Left kidney (tissue), 1 donor: ENCODE measurements at regions not wholly inside any gene's neighbourhood (a gene's known extent, or its start where the extent isn't known, plus 50 kb on each side); places are given as distances from the start of the nearest gene placed in this dataset.

Source experiments
- DNase-seq: peaks from one replicate; pipeline ENCODE4 v3.0.0-alpha.2; 2013

DNA sequence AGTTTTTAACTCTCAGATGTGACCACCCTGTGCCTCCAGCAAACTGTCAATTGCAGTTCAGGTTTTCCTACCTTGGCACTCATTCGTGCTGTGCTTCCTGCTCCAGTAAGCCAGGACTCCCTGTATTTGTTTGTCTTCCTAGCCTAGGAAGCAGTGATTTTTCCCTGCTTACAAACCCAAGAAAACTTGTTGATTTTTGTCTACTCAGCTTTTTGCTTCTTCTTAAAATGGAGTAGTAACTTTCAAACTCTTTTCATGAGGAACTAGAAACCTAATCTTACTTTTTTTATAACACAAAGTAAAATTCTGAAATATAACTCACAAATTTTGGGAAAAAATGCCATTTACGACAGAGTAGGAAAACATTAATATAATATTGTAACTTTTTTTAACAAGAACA, 150.6 kb upstream of the TMEFF2 start:
- DNase-seq, result no peak

DNA sequence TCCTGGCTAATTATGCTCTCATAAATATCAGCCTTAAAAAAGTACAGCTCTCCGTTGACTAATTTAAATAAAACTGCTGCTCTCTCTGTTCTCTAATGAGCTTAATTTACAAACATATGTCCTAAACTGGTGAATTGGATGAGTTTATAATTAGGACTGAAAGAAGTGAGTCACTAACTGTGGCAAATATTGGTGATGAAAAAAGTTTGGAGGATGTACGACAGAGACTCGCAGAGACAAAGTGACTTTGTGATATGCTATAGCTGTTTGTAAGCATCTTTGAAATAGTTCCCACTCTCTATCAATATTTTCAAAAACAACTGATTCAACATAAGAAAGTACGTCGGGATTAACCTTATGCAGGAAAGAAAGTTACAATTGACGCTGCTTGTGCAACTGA, 138.9 kb upstream of the TMEFF2 start:
- no peak for DNase-seq

DNA sequence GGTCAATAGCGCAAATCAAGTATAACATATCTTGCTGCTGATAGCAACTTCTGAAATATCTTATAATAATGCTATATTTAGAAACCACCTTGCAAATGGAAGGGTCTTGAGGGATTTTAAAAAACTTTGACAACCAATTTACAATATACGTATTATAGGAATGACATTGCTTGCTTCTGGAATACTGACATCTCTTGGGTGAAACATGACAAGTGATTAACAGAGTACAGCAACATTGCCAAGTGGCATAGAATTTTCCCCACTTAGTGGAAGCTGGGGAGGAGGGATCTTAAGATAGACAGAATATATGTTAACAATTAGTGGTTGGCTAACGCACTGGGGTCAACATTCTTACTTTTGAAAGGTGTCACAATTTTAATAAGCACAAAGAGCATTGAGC, 133.6 kb upstream of the TMEFF2 start:
- DNase-seq, result no peak

DNA sequence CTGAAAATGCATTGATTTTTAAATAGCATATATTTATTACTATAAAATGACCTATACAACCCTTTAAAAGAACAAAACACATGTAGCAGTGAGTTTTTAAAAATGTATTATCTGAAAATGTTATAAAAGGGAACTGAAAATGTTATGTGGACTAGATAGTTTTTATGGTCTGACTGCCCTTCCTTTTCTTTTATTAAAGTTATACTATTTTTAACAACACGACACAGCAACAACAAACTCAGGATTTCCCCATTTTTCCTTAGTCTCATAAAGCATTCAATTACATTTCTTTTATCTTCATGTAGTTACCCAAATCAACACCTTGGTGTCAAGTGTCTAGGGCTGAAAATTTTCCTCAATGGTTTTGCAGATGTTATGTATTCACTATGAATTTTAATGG, 132.8 kb upstream of the TMEFF2 start:
- no peak for DNase-seq

DNA sequence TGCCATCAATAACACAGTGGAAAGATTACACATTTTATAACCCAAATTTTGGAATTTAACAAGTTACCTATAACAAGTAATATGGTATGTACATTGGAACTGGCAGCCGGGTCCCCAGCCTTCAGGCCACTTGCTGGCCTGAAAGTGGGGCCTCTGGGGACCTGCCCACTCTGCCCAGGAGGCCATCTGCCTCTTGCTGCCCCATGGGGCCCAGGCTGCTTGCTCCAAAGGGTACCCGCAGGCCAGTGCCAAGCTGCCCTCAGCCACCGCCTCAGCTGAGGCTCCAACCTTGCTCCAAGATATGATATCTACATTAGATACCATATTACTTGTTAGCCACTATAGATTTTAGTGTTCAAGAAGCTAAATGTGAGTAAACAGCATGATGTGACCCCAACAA, 120.8 kb upstream of the TMEFF2 start:
- DNase-seq, result no peak

DNA sequence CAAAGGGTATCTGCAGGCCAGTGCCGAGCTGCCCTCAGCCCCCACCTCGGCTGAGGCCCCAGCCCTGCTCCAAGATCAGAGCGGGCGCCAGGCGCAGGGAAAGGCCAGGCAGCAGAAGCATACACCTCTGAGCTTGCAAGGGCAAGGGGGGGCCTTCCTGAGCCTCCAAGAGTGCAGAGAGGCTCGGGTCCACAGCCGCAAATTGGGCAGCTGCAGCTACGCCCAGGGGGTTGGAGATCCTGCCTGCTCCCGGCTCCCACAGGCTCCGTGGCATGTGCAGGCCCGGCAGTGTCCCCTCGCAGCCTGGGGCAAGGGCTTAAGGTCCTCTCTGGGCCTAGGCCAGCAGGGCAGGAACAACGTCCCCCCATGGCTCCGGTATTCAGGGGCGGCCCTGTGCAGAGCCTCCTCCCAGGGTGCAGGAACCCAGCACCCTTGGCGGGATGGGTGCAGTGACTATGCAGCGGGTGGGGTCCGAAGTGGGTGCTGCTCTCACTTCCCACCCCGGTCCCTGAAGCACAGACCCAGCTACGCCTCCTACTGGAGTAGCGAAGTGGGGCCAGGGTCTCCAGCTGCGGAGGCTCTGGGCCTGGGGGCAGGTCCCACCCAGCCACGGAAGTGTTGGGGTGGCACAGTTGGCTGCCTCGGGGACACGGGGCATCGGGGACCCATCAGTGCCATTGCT, 120.2 kb upstream of the TMEFF2 start:
- DNase-seq, result no peak

DNA sequence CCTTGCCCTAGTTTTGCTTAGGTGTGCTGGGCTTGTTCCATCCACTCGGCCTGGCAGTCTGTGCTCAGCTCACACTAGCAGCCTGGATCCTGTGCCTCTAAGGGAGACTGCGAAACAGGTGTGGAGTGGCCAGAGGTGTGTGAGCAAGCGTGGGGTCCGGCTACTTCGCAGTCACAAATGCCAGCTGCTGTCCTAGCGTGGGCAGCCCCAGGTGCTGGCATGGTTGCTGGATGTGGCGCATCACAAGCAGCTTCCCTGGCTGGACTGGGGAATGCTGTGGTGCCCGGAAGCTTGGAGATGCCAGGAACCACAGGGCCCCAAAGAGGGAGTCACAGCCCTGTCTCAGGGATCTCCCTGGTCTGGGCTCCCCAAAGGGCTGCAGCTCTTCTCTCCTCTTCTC, 119.0 kb upstream of the TMEFF2 start:
- no peak for DNase-seq

DNA sequence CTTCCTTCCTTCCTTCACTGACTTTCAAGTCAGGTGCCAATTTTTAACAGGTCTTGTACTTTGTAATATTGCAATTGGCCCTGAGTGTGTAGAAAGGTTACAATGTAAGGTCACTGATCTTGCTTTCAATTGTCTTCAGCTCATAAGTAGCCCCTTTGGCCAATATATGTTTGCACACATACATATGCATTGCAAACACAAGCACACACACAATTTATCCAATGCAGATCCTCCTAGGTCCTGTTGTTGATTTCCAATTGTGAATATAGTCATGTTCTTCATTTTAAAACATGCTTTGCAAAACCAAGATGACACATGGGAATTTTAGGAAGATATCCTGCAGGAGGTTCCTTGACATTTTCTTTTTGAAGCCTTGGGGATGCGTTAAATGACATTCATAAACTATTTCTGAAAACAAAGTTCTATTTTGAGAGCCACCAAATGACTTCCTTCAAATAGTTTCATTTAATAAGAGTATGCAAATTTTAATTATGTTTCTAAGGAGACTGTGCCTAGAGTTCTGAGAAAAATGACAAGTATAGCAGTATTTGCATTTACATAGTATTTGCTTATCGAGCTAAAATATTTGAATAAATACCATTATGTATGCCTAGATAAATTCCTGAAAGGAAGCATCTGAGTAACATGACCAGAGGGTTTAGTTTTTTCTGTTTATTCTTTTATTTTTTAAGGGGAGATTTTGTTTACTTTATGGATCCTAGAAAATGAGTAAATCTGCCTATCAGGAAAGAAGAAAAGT, 117.1 kb upstream of the TMEFF2 start:
- DNase-seq, result no peak

DNA sequence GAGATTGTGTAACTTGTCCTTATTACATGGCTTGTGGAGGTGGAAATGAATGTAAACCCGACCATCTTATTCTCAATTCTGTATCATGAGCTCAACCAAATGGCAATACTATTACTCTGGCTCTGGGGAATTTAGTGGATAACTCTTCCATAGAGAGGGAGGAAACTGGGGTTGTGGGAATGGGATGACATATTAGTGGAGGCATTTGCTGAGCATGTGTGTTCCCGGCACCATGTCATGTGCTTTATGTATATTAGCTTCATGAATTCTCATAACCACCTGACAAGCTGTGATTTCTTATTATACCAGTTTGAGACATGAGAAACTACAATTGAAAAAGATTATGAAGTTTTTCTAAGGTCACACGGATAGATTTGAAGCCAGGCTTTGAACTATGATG, 112.8 kb upstream of the TMEFF2 start:
- no peak for DNase-seq

DNA sequence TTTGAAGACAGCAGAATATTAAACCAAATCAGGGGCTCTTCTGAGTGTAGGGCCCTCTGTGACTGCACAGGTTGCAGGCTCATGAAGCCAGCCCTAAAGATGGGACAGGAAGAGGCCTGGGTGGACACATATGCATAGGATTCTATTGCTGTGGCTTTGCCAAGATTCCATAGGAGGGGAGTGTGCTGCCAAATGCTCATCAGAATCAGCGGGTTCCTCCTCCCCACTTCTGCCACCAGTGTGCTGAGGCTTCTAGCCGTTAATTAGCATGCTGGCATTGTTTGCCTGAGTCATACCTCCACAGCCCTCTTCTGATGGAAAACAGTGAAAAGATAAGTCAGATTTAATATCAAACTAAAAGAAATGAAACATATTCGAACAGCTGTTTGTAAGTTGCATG, 103.9 kb upstream of the TMEFF2 start:
- no peak for DNase-seq

DNA sequence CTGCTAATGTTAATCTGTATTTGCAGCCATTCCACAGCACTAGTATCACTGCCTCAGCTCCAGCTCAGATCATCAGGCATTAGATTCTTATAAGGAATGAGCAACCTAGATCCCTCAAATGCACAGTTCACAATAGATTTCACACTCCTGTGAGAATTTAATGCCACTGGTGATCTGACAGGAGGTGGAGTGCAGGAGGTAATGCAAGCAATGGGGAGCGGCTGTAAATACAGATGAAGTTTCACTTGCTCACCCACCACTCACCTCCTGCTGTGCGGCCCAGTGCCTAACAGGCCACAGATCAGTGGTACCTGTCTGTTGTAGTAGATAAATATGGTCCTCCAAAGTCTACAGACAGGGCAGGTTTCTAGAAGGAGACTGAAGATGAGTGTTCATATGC, 97.7 kb upstream of the TMEFF2 start:
- DNase-seq, result no peak

DNA sequence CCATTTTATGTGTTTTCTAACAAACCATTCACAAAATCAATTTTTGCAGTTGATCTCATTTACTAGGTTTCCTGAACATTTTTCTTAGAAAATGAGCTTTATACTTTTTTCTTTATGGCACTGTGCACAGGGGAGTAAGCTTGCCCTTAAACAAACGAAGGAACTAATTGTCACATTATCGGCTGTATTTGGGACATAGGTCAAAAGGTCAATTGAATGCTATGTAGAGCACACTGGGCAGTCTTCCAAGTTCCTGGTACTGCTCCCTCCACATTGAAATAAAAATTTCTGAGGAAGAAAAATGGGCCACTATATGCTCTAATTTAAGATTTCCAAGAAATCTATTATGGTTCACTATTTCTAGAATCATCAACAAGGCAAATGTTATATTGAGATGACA, 93.6 kb upstream of the TMEFF2 start:
- no peak for DNase-seq

DNA sequence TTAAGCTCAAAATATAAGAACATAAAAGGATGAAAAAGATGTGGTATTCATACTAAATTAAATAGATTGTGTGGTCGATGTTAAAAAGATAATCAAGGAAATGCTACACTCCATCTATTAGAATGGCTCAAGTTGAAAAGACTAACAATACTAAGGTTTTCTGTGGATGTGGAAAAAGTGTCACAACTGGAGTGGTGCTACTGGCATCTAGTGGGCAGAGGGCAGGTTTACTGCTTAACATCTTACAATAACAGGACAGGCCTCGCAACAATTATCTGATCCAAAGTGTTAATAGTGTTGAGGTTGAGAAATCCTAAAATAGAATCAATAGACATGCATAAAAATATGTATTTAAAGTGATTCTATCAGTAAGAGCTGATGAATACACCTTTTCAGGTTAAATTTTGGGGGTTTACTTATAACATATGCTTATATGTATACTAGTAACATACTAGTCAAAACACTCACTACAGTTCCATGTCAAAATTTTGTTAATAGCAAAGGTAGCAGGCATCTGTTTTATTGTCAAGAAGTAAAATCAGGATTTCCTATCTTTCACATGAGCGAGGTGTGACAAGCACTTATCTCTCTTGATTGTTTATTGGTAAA, 91.5 kb upstream of the TMEFF2 start:
- no peak for DNase-seq

DNA sequence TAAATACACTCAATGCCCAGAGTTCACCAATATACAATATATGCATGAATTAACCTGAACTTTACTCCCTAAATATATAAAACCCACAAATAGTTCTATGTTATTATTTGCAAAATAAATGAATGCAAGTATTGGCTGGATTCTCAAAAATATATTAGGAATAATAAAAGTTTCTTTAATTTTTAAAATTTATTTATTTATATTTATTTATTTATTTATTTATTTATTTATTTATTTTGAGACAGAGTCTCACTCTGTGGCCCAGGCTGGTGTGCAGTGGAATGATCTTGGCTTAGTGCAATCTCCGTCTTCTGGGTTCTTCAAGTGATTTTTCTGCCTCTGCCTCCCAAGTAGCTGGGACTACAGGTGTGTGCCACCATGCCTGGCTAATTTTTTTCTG, 88.7 kb upstream of the TMEFF2 start:
- no peak for DNase-seq

DNA sequence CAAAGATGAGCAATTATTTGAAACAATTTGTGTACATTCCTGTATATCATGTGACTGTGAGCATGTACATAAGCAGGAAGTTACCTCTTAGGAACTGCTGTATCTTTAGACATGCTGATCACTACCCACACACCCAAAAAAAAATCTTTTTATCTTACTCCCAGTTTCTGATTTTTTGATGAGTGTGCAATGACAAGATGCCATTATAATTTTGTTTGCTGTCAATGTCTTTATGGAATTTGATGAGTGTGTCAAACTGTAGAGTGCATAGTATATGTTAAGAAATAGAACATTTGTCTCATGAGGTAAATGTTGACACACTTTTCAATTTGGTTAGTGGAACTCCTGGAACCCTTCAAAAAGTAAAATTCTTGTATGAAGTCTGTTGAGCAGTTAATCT, 84.0 kb upstream of the TMEFF2 start:
- no peak for DNase-seq

DNA sequence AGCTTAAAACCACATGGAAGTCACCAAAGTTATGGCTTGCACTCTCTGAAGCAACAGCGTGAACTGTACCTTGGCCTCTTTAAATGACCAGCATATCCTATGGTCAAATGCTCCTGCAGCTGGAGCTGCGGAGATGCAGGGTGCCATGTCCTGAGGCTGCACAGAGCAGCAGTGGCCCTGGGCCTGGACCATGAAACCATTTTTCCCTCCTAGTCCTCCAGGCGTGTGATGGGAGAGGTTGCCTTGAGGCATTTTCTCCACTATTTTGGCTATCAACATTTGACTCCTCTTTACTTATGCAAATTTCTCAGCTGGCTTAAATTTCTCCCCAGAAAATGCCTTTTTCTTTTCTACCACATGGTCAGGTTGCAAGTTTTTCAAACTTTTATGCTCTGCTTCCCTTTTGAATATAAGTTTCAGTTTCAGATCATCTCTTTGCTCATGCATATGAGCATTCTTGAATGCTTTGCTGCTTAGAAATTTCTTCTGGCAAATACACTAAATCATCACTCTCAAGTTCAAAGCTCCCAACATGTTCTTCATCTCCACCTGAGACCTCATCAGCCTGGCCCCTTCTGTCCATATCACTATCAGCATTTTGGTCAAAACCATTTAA, 82.9 kb upstream of the TMEFF2 start:
- DNase-seq, result no peak

DNA sequence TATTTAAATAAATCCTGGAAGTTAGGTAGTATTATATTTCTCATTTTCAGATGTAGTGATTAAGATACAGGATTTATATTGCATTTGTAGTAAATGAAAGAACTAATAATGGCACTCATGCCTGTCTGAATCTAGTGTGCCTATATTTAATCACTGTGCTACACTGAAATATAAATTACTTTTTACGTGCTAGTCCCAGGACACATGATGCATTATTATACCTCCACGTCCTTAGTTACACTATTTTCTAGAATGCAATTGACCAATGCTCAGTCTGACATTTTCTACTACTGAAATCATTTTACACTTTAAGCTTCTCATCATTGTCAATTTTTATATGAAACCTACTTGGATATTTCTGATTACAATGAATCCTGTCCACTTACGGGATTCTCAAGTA, 80.9 kb upstream of the TMEFF2 start:
- DNase-seq, result no peak

DNA sequence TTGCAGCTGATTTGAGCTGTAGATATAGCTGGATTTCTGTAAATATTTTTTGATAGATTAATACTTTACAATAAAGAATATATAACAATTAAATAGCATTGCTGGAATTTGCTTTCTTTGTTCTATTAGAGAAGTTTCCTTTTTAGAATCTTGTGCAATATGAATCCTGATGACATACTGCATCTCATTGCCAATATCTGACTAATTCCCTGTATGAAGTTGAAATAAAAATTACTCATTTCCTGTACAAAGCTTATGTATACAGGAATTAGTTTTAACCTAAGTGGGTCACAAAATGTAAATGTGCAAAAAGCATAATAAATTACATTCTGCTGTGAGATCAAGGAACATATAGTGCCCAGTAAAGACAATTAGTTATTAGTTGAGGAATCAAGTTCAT, 72.8 kb upstream of the TMEFF2 start:
- DNase-seq, result no peak

DNA sequence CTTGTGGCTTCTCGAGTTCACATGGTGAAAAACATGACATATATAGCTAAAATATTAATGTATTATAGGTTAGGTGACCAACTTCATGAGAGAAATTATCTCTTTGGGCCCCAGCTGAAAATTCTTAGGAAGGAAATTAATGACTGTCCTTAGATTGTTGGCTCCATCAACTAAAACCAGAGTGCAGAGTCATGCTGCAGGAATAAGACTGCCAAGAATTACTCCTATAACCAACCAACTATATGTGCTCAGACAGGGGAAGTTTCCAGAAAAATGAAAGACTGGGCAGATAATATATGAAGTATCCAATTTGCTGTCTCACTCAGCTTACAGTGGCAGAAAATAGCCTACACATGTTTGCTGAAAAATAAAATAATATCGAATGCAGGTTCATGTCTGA, 71.0 kb upstream of the TMEFF2 start:
- no peak for DNase-seq

DNA sequence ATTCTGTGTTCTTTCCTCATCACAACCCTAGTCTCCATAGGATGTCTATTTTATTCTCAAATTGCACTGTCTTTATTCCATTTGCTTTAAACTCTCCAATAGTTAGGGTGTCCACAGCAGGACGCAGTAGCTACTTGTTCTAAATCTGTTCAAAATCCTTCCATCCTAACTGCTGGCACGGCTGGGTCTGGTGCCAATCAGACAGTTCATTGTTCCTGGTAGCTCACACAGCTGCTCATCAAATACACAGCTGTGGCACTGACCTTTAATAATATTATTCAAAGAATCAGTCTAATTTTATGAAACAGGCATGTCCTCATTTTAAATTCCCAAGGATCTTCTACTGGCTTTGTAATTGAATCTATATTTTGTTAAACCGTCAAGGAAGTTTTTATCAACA, 59.7 kb upstream of the TMEFF2 start:
- DNase-seq, result no peak

DNA sequence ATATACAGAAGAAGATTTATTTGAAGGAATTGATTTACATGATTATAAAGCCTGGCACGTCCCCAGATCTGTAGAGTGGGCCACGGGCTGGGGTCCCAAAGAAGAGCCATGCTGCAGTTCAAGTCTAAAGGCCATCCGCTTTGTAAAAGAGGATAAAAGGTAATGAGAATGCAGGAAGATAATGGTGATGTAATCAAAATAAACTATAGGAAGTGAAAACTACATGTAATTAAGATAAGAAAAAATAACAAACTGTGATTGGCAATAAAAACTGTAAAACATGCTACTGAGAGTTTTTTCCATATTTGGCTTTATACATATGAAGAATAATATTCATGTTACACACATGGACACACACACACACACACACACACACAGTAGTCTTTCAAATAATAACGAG, 59.0 kb upstream of the TMEFF2 start:
- no peak for DNase-seq

DNA sequence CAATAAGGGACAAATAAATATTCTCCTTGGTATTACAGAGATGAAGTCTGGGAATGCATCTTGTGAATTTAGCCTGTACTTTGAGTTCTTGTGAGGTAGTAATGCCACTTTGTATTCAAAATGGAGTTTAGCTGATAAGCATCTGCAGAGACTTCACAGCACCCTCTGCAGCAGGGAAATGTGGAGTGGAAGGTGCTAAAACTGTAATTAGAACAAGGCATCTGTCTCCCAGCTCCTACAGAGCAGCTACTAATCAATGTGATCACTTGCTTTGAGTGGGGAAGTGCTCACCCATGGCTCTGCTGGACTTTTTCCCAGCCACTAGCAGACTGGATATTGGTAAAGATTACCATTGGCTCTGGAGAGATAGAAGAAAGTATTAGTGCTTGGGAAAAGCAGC, 56.2 kb upstream of the TMEFF2 start:
- no peak for DNase-seq

DNA sequence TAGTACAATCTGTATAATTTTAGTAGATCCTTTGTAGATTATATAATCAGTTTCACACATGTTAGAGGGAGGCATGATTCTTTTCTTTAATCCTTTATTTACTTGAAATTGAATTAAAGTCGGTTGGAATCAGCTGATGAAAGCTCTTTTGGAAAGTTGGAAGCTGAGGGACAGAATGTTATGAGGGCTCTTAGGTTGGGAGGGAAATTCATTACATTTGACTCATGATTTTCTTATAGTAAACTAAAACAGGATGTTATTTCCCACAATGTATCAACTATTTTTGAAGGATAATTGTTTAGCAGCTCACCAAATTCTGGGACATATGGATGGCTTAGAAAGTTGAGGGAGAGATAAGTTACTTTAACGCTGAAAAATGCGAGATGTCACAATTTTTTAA, 52.7 kb upstream of the TMEFF2 start:
- DNase-seq, result no peak
